ENCODE measurements at regions not wholly inside any gene's neighbourhood (a gene's known extent, or its start where the extent isn't known, plus 50 kb on each side); places are given as distances from the start of the nearest gene placed in this dataset.
A peak's percentile ranks its signal among the peaks of the same experiment; 100 is the strongest.

DNA sequence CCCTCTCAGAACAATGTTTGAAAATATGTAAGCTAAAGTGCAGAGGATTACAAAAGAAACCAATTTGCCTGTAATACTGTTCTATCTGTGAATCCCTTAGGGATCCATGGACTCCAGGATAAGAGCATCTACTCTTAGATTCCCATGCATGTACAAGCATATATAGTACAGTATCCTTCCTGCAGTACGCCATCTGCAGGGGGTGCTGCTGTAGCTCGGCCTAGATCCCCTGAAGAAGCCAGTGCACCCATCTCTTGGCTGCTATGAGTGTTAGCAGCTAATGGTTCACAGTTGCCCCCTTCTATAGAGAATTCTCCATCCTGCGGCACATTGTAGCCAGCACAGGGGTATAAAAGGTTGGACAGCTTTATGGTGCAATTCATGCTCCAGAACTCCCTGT is 61.8 kb upstream of the SLC30A5 start:
- H3K9ac ChIP-seq (ENCODE audit: low read depth, low read length), result no peak overlapping the region

DNA sequence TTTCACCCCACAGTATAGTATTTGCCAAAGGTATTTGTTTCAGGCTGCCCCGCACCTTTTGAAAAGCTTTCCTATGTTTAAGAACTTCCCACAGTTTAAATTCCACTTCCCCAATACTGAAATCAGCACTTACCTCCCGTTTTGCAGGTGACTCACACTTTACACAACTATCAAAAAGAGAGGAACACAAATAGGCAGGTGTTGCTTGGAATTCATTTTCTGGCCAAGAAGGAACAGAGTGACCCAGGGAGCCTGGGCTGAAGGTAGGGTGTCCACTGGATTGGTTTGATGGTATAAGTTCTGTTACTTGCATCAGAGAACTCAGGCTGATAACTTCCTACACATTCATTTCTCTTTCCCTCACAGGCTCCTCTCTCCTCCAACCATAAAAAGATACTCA is 60.1 kb upstream of the SLC30A5 start:
- Histone ChIP-seq H2AFZ (ENCODE audit: low read depth, low read length) (no peak overlapping the region), H3K27ac (ENCODE audit: low read length) (no peak overlapping the region), H3K79me2 (ENCODE audit: insufficient read depth, low read length) (no peaks in the 10 kb centered on the region), H3K9ac (ENCODE audit: low read depth, low read length) (no peak overlapping the region), H3K9me3 (ENCODE audit: insufficient read depth, low read length, severe bottlenecking) (no peaks in the 10 kb centered on the region), H4K20me1 (ENCODE audit: insufficient read depth, low read length) (no peaks in the 10 kb centered on the region), H3K4me1 (ENCODE audit: insufficient read depth, low read length) (no peaks in the 10 kb centered on the region), H3K4me2 (ENCODE audit: insufficient read depth, low read length) (no peak overlapping the region), H3K36me3 (ENCODE audit: insufficient read depth, low read length) (no peaks in the 10 kb centered on the region), H3K4me3 (ENCODE audit: low read depth in 1 of 2, low read length in 2 of 2) (no peak overlapping the region), H3K27me3 (ENCODE audit: insufficient read depth, low read length, poor library complexity) (no peaks in the 10 kb centered on the region)
- ATAC-seq (ENCODE audit: insufficient read depth, low read depth) (no peak), DNase-seq (no peak)
- TF ChIP-seq, protein P1, sequence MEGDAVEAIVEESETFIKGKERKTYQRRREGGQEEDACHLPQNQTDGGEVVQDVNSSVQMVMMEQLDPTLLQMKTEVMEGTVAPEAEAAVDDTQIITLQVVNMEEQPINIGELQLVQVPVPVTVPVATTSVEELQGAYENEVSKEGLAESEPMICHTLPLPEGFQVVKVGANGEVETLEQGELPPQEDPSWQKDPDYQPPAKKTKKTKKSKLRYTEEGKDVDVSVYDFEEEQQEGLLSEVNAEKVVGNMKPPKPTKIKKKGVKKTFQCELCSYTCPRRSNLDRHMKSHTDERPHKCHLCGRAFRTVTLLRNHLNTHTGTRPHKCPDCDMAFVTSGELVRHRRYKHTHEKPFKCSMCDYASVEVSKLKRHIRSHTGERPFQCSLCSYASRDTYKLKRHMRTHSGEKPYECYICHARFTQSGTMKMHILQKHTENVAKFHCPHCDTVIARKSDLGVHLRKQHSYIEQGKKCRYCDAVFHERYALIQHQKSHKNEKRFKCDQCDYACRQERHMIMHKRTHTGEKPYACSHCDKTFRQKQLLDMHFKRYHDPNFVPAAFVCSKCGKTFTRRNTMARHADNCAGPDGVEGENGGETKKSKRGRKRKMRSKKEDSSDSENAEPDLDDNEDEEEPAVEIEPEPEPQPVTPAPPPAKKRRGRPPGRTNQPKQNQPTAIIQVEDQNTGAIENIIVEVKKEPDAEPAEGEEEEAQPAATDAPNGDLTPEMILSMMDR (IDR thresholded peaks at IDR 0.05; ENCODE audit: borderline replicate concordance, extremely low read depth, low read length, poor library complexity, severe bottlenecking), result no peak
- TF ChIP-seq EZH2 (IDR thresholded peaks at IDR 0.05; ENCODE audit: borderline replicate concordance, low read depth, low read length, severe bottlenecking), result no peak

More for the DNA sequence above, 61.8 kb upstream of the SLC30A5 start:
- Histone ChIP-seq H3K79me2 (ENCODE audit: insufficient read depth, low read length) (no peaks in the 10 kb centered on the region), H3K4me1 (ENCODE audit: insufficient read depth, low read length) (no peaks in the 10 kb centered on the region), H3K4me3 (ENCODE audit: low read depth in 1 of 2, low read length in 2 of 2) (no peak overlapping the region), H4K20me1 (ENCODE audit: insufficient read depth, low read length) (no peaks in the 10 kb centered on the region), H2AFZ (ENCODE audit: low read depth, low read length) (no peak overlapping the region), H3K36me3 (ENCODE audit: insufficient read depth, low read length) (no peaks in the 10 kb centered on the region), H3K9me3 (ENCODE audit: insufficient read depth, low read length, severe bottlenecking) (no peaks in the 10 kb centered on the region), H3K4me2 (ENCODE audit: insufficient read depth, low read length) (no peak overlapping the region), H3K27me3 (ENCODE audit: insufficient read depth, low read length, poor library complexity) (no peaks in the 10 kb centered on the region), H3K27ac (ENCODE audit: low read length) (no peak overlapping the region)
- TF ChIP-seq, protein P1 (IDR thresholded peaks at IDR 0.05; ENCODE audit: borderline replicate concordance, extremely low read depth, low read length, poor library complexity, severe bottlenecking), result peak; percentile 49
- TF ChIP-seq EZH2 (IDR thresholded peaks at IDR 0.05; ENCODE audit: borderline replicate concordance, low read depth, low read length, severe bottlenecking), result no peak
- peak; percentile 45; the same call in 2 of the 3 replicates for ATAC-seq (ENCODE audit: insufficient read depth, low read depth)
- DNase-seq, result no peak

DNA sequence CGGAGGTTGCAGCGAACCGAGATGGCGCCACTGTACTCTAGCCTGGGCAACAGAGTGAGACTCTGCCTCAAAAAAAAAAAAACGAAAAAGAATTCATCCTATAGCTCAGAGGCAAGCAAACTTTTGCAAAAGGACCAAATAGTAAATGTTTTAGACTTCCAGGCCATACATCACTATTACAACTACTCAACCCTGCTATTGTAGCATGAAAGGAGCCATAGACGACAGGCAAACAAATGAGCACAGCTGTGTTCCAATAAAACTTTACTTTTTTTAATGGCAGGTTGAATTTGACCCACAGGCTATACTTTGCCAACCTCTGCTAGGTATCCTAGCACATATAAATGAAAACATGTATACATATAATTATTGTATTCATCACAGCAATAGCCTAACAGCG is 58.9 kb upstream of the SLC30A5 start:
- no peak overlapping the region for H3K9ac ChIP-seq (ENCODE audit: low read depth, low read length)
- no peaks in the 10 kb centered on the region for H3K27me3 ChIP-seq (ENCODE audit: insufficient read depth, low read length, poor library complexity)
- TF ChIP-seq EZH2 (IDR thresholded peaks at IDR 0.05; ENCODE audit: borderline replicate concordance, low read depth, low read length, severe bottlenecking), result no peak
- TF ChIP-seq, protein P1 (IDR thresholded peaks at IDR 0.05; ENCODE audit: borderline replicate concordance, extremely low read depth, low read length, poor library complexity, severe bottlenecking), result no peak
- no peaks in the 10 kb centered on the region for H3K9me3 ChIP-seq (ENCODE audit: insufficient read depth, low read length, severe bottlenecking)
- no peak overlapping the region for H3K4me3 ChIP-seq (ENCODE audit: low read depth in 1 of 2, low read length in 2 of 2)
- no peaks in the 10 kb centered on the region for H3K4me1 ChIP-seq (ENCODE audit: insufficient read depth, low read length)
- no peak overlapping the region for H3K4me2 ChIP-seq (ENCODE audit: insufficient read depth, low read length)
- H2AFZ ChIP-seq (ENCODE audit: low read depth, low read length), result no peak overlapping the region
- H3K36me3 ChIP-seq (ENCODE audit: insufficient read depth, low read length), result no peaks in the 10 kb centered on the region
- H4K20me1 ChIP-seq (ENCODE audit: insufficient read depth, low read length), result no peaks in the 10 kb centered on the region
- H3K79me2 ChIP-seq (ENCODE audit: insufficient read depth, low read length), result no peaks in the 10 kb centered on the region
- ATAC-seq (ENCODE audit: insufficient read depth, low read depth), result no peak
- no peak overlapping the region for H3K27ac ChIP-seq (ENCODE audit: low read length)
- no peak for DNase-seq

DNA sequence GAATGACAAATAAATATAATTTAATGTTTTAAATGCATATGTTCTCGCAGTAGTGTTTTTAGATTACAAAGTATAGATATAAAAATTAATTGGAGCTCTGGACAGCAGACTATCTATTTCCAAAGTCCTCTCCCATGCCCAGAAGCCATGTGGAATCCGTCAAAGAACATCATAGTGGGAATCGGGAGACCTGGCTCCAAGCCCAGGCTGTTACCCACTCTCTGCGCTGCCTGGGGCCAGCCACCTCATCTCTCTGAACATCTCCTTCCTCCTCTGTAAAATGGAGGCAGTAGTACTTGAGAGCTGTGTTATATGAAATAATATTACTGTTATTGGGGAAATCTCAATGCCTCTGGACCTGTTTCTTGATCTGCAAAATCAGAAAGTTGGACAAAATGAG is 58.1 kb upstream of the SLC30A5 start:
- no peak for ATAC-seq (ENCODE audit: insufficient read depth, low read depth)

More for the DNA sequence above, 58.1 kb upstream of the SLC30A5 start:
- Histone ChIP-seq H3K9ac (ENCODE audit: low read depth, low read length) (no peak overlapping the region), H3K36me3 (ENCODE audit: insufficient read depth, low read length) (no peaks in the 10 kb centered on the region), H3K4me2 (ENCODE audit: insufficient read depth, low read length) (no peak overlapping the region), H3K79me2 (ENCODE audit: insufficient read depth, low read length) (no peaks in the 10 kb centered on the region), H3K4me1 (ENCODE audit: insufficient read depth, low read length) (no peaks in the 10 kb centered on the region), H2AFZ (ENCODE audit: low read depth, low read length) (no peak overlapping the region), H3K27me3 (ENCODE audit: insufficient read depth, low read length, poor library complexity) (no peaks in the 10 kb centered on the region), H3K9me3 (ENCODE audit: insufficient read depth, low read length, severe bottlenecking) (no peaks in the 10 kb centered on the region), H4K20me1 (ENCODE audit: insufficient read depth, low read length) (no peaks in the 10 kb centered on the region), H3K27ac (ENCODE audit: low read length) (no peak overlapping the region), H3K4me3 (ENCODE audit: low read depth in 1 of 2, low read length in 2 of 2) (no peak overlapping the region)
- TF ChIP-seq, protein P1 (IDR thresholded peaks at IDR 0.05; ENCODE audit: borderline replicate concordance, extremely low read depth, low read length, poor library complexity, severe bottlenecking), result no peak
- no peak for TF ChIP-seq EZH2 (IDR thresholded peaks at IDR 0.05; ENCODE audit: borderline replicate concordance, low read depth, low read length, severe bottlenecking)
- DNase-seq, result no peak

Measured in DND-41 (cell line).